ENCODE measurements at regions not wholly inside any gene's neighbourhood (a gene's known extent, or its start where the extent isn't known, plus 50 kb on each side); places are given as distances from the start of the nearest gene placed in this dataset.
"Not testable (repeated sequence)": the region's sequence is repeated elsewhere in the genome, so short reads cannot be mapped to it uniquely, and the experiment has no call there.

DNA sequence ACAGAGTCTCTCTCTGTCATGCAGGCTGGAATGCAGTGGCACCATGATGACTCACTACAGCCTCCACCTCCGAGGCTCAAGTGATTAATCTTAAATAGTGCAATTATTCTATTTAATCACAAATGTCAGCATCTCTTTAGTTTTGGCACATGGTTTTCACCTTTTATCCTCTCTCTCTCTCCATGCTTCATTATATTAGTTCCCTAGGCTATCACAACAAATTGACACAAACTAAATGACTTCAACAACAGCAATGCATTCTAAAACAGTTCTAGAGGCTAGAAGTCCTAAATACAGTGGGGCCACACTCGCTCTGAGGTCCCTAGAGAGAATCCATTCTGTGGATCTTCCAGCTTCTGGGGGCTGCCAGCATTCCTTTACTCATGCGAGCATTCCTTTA is 178.2 kb upstream of the ZNG1F start:
- H3K9me3 ChIP-seq (ENCODE audit: control insufficient read depth, low read depth, low read length); H3K4me3 ChIP-seq (ENCODE audit: low read length); H3K27me3 ChIP-seq (ENCODE audit: control insufficient read depth, insufficient read depth, low read length); H3K9ac ChIP-seq (ENCODE audit: low read length); H3K4me1 ChIP-seq (ENCODE audit: control insufficient read depth, low read depth, low read length); H3K27ac ChIP-seq (ENCODE audit: low read length); H3K36me3 ChIP-seq (ENCODE audit: control insufficient read depth, low read depth, low read length): not testable (repeated sequence)

DNA sequence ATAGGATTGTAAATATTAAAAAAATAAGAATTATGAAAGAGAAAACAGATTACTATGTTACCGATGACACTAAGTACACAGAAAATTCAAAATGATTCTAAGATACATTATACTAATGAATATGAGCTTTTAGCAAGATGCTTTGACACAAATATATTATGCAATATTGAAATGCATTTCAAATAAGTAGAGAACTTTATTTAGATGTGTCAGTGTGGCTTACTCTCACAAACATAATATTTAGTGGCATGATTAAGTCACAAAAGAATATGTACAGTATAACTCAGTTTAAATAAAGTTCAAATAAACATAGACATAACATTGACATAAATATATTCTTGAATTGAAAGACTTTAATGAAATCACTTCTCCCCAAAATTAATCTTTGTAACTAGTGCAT is 172.7 kb upstream of the ZNG1F start:
- H3K4me1 ChIP-seq (ENCODE audit: control insufficient read depth, low read depth, low read length); H3K4me3 ChIP-seq (ENCODE audit: low read length); H3K9me3 ChIP-seq (ENCODE audit: control insufficient read depth, low read depth, low read length); H3K27ac ChIP-seq (ENCODE audit: low read length); H3K9ac ChIP-seq (ENCODE audit: low read length); H3K36me3 ChIP-seq (ENCODE audit: control insufficient read depth, low read depth, low read length); H3K27me3 ChIP-seq (ENCODE audit: control insufficient read depth, insufficient read depth, low read length): not testable (repeated sequence)

- not testable (repeated sequence) for H3K27ac ChIP-seq (ENCODE audit: low read length); H3K9ac ChIP-seq (ENCODE audit: low read length); H3K36me3 ChIP-seq (ENCODE audit: control insufficient read depth, low read depth, low read length); H3K27me3 ChIP-seq (ENCODE audit: control insufficient read depth, insufficient read depth, low read length); H3K9me3 ChIP-seq (ENCODE audit: control insufficient read depth, low read depth, low read length); H3K4me1 ChIP-seq (ENCODE audit: control insufficient read depth, low read depth, low read length)
- peak overlapping the region; percentile 55 for H3K4me3 ChIP-seq (ENCODE audit: low read length)
These were observed 170.0 kb upstream of the ZNG1F start for GRCh38 chr9:41359116-41359515.

GRCh38 chr9:41358682-41359081 is 169.6 kb upstream of the ZNG1F start:
- H3K27me3 ChIP-seq (ENCODE audit: control insufficient read depth, insufficient read depth, low read length); H3K4me1 ChIP-seq (ENCODE audit: control insufficient read depth, low read depth, low read length); H3K9ac ChIP-seq (ENCODE audit: low read length); H3K36me3 ChIP-seq (ENCODE audit: control insufficient read depth, low read depth, low read length); H3K9me3 ChIP-seq (ENCODE audit: control insufficient read depth, low read depth, low read length); H3K27ac ChIP-seq (ENCODE audit: low read length): not testable (repeated sequence)
- H3K4me3 ChIP-seq (ENCODE audit: low read length), result peak overlapping the region; percentile 55

DNA sequence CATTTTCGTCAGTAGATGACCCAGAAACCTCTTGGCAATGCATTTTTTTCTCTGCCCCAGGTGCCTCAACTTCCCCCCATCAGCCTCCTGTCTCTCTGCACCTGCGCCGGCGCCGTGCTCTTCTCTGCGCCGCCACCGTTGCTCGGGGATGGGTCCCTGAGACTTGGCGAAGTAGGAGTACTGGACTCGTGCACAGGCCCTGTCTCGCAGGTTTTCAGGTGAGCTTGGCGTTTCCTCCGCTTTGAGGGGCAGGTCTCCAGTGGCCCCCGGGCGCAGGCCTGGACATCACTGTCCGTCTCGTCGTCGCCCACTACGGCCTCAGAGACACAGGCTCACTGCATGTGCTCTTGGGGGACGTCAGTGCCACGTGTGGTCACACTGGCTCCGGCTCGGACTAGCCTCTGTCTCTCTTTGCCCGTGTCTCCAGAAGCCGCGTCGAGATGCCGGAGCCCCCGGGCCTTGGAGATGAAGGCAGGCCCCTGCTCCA is 168.8 kb upstream of the ZNG1F start:
- H3K27ac ChIP-seq (ENCODE audit: low read length); H3K27me3 ChIP-seq (ENCODE audit: control insufficient read depth, insufficient read depth, low read length); H3K4me3 ChIP-seq (ENCODE audit: low read length); H3K9me3 ChIP-seq (ENCODE audit: control insufficient read depth, low read depth, low read length); H3K36me3 ChIP-seq (ENCODE audit: control insufficient read depth, low read depth, low read length); H3K4me1 ChIP-seq (ENCODE audit: control insufficient read depth, low read depth, low read length); H3K9ac ChIP-seq (ENCODE audit: low read length): not testable (repeated sequence)

- not testable (repeated sequence) for H3K4me3 ChIP-seq (ENCODE audit: low read length); H3K9me3 ChIP-seq (ENCODE audit: control insufficient read depth, low read depth, low read length); H3K36me3 ChIP-seq (ENCODE audit: control insufficient read depth, low read depth, low read length); H3K27ac ChIP-seq (ENCODE audit: low read length); H3K4me1 ChIP-seq (ENCODE audit: control insufficient read depth, low read depth, low read length); H3K27me3 ChIP-seq (ENCODE audit: control insufficient read depth, insufficient read depth, low read length); H3K9ac ChIP-seq (ENCODE audit: low read length)
These were observed 168.2 kb upstream of the ZNG1F start for GRCh38 chr9:41357350-41357748.

DNA sequence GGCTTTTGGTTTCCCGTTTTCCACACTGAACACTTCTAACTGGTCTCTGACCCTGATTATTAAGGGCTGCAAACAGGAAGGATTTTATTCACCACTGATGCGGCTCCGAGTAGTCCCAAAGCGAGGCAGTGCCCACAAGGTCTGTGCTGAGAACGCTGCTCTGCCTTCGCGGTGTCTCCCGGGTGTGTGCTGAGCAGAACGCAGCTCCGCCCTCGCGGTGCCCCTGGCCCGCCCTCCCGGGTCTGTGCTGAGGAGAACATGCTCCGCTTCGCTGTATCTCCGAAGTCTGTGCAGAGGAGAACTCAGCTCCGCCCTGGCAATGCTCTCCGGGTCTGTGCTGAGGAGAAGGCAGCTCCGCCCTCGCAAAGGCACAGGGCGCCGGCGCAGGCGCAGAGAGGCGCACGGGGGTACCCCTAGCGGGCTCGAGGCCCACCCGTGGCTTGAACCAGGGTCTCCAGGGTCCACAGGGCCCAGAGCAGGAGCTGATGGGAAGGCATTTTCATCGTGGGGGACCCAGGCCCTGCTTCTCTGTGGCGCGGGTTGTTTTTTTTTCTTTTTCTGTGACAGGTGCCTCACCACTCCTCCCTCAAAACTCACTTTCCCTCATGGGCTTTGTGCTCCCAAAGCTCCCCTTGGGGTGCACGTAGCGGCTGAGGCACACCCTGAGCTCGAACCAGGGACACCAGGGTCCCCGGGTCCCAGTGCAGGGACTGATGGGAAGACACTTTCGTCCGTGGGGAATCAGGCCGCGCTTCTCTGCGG is 167.7 kb upstream of the ZNG1F start:
- H3K36me3 ChIP-seq (ENCODE audit: control insufficient read depth, low read depth, low read length); H3K4me3 ChIP-seq (ENCODE audit: low read length); H3K9ac ChIP-seq (ENCODE audit: low read length); H3K27me3 ChIP-seq (ENCODE audit: control insufficient read depth, insufficient read depth, low read length); H3K4me1 ChIP-seq (ENCODE audit: control insufficient read depth, low read depth, low read length); H3K27ac ChIP-seq (ENCODE audit: low read length); H3K9me3 ChIP-seq (ENCODE audit: control insufficient read depth, low read depth, low read length): not testable (repeated sequence)

- H3K4me3 ChIP-seq (ENCODE audit: low read length); H3K4me1 ChIP-seq (ENCODE audit: control insufficient read depth, low read depth, low read length); H3K9ac ChIP-seq (ENCODE audit: low read length); H3K27ac ChIP-seq (ENCODE audit: low read length); H3K9me3 ChIP-seq (ENCODE audit: control insufficient read depth, low read depth, low read length); H3K36me3 ChIP-seq (ENCODE audit: control insufficient read depth, low read depth, low read length); H3K27me3 ChIP-seq (ENCODE audit: control insufficient read depth, insufficient read depth, low read length): not testable (repeated sequence)
These were observed 166.8 kb upstream of the ZNG1F start for GRCh38 chr9:41355712-41356450.

- not testable (repeated sequence) for H3K36me3 ChIP-seq (ENCODE audit: control insufficient read depth, low read depth, low read length); H3K9ac ChIP-seq (ENCODE audit: low read length); H3K4me3 ChIP-seq (ENCODE audit: low read length); H3K4me1 ChIP-seq (ENCODE audit: control insufficient read depth, low read depth, low read length); H3K27ac ChIP-seq (ENCODE audit: low read length); H3K9me3 ChIP-seq (ENCODE audit: control insufficient read depth, low read depth, low read length); H3K27me3 ChIP-seq (ENCODE audit: control insufficient read depth, insufficient read depth, low read length)
These were observed 165.9 kb upstream of the ZNG1F start for GRCh38 chr9:41354978-41355377.

GRCh38 chr9:41354060-41354934 is 165.2 kb upstream of the ZNG1F start:
- not testable (repeated sequence) for H3K27me3 ChIP-seq (ENCODE audit: control insufficient read depth, insufficient read depth, low read length); H3K36me3 ChIP-seq (ENCODE audit: control insufficient read depth, low read depth, low read length); H3K4me1 ChIP-seq (ENCODE audit: control insufficient read depth, low read depth, low read length); H3K9me3 ChIP-seq (ENCODE audit: control insufficient read depth, low read depth, low read length); H3K4me3 ChIP-seq (ENCODE audit: low read length); H3K9ac ChIP-seq (ENCODE audit: low read length); H3K27ac ChIP-seq (ENCODE audit: low read length)

DNA sequence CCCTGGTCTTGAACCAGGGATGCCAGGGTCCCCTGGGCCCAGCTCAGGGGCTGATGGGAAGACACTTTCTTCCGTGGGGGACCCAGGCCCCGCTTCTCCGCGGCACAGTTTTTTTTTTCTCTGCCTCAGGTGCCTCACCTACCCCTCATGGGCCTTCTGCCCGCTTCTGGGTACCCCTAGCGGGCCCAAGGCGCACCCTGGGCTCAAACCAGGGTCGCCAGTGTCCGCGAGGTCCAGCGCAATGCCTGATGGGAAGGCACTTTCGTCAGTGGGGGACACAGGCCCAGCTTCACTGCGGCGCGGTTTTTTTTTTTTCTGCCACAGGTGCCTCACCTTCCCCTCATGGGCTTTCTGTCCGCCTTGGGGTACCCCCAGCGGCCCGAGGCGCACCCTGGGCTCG is 163.9 kb upstream of the ZNG1F start:
- not testable (repeated sequence) for H3K9me3 ChIP-seq (ENCODE audit: control insufficient read depth, low read depth, low read length); H3K4me3 ChIP-seq (ENCODE audit: low read length); H3K9ac ChIP-seq (ENCODE audit: low read length); H3K27me3 ChIP-seq (ENCODE audit: control insufficient read depth, insufficient read depth, low read length); H3K36me3 ChIP-seq (ENCODE audit: control insufficient read depth, low read depth, low read length); H3K27ac ChIP-seq (ENCODE audit: low read length); H3K4me1 ChIP-seq (ENCODE audit: control insufficient read depth, low read depth, low read length)
